Fibroblast of lung (primary cell): ENCODE measurements at regions not wholly inside any gene's neighbourhood (a gene's known extent, or its start where the extent isn't known, plus 50 kb on each side); places are given as distances from the start of the nearest gene placed in this dataset.

Experiments used
- EZH2 ChIP-seq: IDR thresholded peaks from 2 replicates; pipeline ENCODE4 v1.5.1; 2012; ENCODE audit warnings: low read length, control low read depth, mild to moderate bottlenecking; ENCODE audit errors: missing control alignments
- TF ChIP-seq, protein P1 (sequence below), 2 donors: IDR thresholded peaks in 1 of 2; conservative IDR thresholded peaks in 1 of 2; 1 replicate in 1 of 2; 2 replicates in 1 of 2; pipeline ENCODE4 v1.5.1; 2011 to 2012; ENCODE audit warnings: low read length in 2 of 2, control low read depth in 1 of 2, inconsistent platforms in 1 of 2, low read depth in 1 of 2, mild to moderate bottlenecking in 1 of 2

DNA sequence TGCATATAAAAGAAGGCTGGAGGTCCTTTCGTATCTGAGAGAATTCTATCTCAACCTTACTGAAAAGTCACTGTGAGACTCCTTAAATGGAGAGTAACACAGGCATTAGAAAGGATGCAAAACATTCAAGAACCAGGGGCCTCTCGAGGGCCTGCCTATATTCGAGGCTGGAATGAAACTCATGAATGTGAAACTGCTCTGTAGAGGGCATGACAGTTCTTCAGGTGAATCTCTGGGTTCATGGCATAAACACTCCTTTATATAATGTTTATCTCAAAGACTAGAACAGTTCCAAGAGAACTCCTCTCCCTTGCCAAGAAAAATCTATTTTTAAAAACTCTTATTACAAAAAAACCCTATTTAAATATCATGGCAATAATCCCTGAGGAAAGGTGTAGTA lies 113.9 kb downstream of the SEC61B start:
- TF ChIP-seq, protein P1, sequence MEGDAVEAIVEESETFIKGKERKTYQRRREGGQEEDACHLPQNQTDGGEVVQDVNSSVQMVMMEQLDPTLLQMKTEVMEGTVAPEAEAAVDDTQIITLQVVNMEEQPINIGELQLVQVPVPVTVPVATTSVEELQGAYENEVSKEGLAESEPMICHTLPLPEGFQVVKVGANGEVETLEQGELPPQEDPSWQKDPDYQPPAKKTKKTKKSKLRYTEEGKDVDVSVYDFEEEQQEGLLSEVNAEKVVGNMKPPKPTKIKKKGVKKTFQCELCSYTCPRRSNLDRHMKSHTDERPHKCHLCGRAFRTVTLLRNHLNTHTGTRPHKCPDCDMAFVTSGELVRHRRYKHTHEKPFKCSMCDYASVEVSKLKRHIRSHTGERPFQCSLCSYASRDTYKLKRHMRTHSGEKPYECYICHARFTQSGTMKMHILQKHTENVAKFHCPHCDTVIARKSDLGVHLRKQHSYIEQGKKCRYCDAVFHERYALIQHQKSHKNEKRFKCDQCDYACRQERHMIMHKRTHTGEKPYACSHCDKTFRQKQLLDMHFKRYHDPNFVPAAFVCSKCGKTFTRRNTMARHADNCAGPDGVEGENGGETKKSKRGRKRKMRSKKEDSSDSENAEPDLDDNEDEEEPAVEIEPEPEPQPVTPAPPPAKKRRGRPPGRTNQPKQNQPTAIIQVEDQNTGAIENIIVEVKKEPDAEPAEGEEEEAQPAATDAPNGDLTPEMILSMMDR (conservative IDR thresholded peaks at IDR 0.05 in 1 of 2, IDR thresholded peaks at IDR 0.05 in 1 of 2; ENCODE audit: low read depth in 1 of 2, low read length in 2 of 2), result no peak
- TF ChIP-seq EZH2, result no peak
